Daoy (cell line): ENCODE measurements at regions not wholly inside any gene's neighbourhood (a gene's known extent, or its start where the extent isn't known, plus 50 kb on each side); places are given as distances from the start of the nearest gene placed in this dataset.

Source experiments
- DNase-seq: peaks from one replicate; pipeline ENCODE4 v3.0.0-alpha.2; 2015; ENCODE audit warnings: low read depth

GRCh38 chr3:16658004-16658924 lies 53.0 kb upstream of the DAZL start:
- DNase-seq, result no peak

GRCh38 chr3:16658925-16659793 lies 53.9 kb upstream of the DAZL start:
- no peak for DNase-seq

- no peak for DNase-seq
These were observed 58.9 kb upstream of the DAZL start for GRCh38 chr3:16663854-16664712.

- peak; percentile 41 for DNase-seq
These were observed 60.1 kb upstream of the DAZL start for GRCh38 chr3:16665282-16665741.

GRCh38 chr3:16666206-16666605 lies 61.0 kb upstream of the DAZL start:
- no peak for DNase-seq

- peak; percentile 12 for DNase-seq
These were observed 62.4 kb upstream of the DAZL start for GRCh38 chr3:16667633-16668032.

GRCh38 chr3:16668776-16669545 lies 63.7 kb upstream of the DAZL start:
- no peak for DNase-seq

GRCh38 chr3:16670191-16670590 lies 65.0 kb upstream of the DAZL start:
- no peak for DNase-seq

GRCh38 chr3:16671690-16672089 lies 66.5 kb upstream of the DAZL start:
- DNase-seq, result no peak

GRCh38 chr3:16673530-16673929 lies 68.3 kb upstream of the DAZL start:
- DNase-seq, result no peak

- no peak for DNase-seq
These were observed 70.6 kb upstream of the DAZL start for GRCh38 chr3:16675805-16676204.

- no peak for DNase-seq
These were observed 81.5 kb upstream of the DAZL start for GRCh38 chr3:16686679-16687078.

GRCh38 chr3:16687221-16687620 lies 82.0 kb upstream of the DAZL start:
- DNase-seq, result no peak

GRCh38 chr3:16692486-16693344 lies 87.5 kb upstream of the DAZL start:
- DNase-seq, result no peak

GRCh38 chr3:16693820-16694219 lies 88.6 kb upstream of the DAZL start:
- no peak for DNase-seq

- DNase-seq, result no peak
These were observed 90.5 kb upstream of the DAZL start for GRCh38 chr3:16695710-16696109.

GRCh38 chr3:16697443-16698147 lies 92.4 kb upstream of the DAZL start:
- DNase-seq, result no peak

- DNase-seq, result no peak
These were observed 95.4 kb upstream of the DAZL start for GRCh38 chr3:16700651-16701050.

GRCh38 chr3:16704941-16705340 lies 99.7 kb upstream of the DAZL start:
- DNase-seq, result no peak
